NCI-H2081 treated with DMSO at 0.1 percent for 48 hours (cell line): ENCODE measurements at regions not wholly inside any gene's neighbourhood (a gene's known extent, or its start where the extent isn't known, plus 50 kb on each side); places are given as distances from the start of the nearest gene placed in this dataset.
A peak's percentile ranks its signal among the peaks of the same experiment; 100 is the strongest.
"Not testable (repeated sequence)": the region's sequence is repeated elsewhere in the genome, so short reads cannot be mapped to it uniquely, and the experiment has no call there.

Source experiments
- DNase-seq: peaks from one replicate; lab custom pipeline; 2025; lab: John Stamatoyannopoulos, UW

GRCh38 chr12:83709899-83710298 lies 1023.2 kb downstream of the TMTC2 start:
- no peak for DNase-seq

GRCh38 chr12:83700838-83701237 lies 1014.1 kb downstream of the TMTC2 start:
- DNase-seq, result no peak

DNA sequence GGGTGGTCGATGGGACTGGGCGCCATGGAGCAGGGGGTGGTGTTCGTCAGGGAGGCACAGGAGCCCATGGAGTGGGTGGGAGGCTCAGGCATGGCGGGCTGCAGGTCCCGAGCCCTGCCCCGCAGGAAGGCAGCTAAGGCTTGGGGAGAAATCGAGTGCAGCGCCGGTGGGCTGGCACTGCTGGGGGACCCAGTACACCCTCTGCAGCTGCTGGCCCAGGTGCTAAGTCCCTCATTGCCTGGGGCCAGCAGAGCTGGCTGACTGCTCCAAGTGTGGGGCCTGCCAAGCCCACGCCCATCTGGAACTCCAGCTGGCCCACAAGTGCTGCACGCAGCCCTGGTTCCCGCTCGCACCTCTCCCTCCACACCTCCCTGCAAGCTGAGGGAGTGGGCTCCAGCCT lies 1009.6 kb downstream of the TMTC2 start:
- DNase-seq, result not testable (repeated sequence)

- no peak for DNase-seq
Observed at GRCh38 chr12:83691730-83692129, 1005.0 kb downstream of the TMTC2 start.

DNA sequence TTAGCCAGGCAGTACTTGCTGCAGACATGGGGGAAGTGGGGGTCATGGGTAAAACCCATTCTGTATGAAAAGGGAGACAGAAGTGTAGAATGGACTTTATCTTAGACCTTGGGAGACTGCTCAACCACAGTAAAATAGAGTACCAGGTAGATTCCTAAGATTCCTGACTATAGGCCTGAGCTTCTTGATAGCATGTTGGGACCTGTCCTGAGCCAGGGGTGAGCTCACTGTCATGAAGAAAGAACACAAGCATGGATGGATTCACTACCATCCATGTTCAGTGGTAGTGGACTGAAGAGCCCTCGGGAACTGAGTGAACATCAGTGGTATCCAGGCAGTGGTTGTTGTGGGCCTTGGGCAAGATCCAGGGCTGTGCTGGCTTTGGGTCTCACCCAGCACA lies 1003.8 kb downstream of the TMTC2 start:
- no peak for DNase-seq

DNA sequence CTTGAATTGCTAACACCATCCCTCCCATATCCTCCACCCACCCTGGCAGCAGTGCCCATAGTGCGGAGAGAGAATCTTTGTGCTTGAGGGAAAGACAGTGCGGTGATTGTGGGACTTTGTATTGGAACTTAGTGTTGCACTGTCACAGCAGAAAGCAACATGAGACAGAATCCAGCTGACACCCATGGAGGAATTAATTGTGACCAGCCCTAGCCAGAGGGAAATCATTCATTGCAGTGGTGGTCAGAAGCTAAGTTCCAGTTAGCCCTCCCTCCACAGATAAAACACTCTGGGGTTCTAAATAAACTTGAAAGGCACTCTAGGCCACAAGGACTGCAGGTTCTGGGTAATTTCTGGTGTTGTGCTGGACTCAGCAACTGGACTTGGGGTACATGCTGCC lies 1002.6 kb downstream of the TMTC2 start:
- DNase-seq, result no peak

DNA sequence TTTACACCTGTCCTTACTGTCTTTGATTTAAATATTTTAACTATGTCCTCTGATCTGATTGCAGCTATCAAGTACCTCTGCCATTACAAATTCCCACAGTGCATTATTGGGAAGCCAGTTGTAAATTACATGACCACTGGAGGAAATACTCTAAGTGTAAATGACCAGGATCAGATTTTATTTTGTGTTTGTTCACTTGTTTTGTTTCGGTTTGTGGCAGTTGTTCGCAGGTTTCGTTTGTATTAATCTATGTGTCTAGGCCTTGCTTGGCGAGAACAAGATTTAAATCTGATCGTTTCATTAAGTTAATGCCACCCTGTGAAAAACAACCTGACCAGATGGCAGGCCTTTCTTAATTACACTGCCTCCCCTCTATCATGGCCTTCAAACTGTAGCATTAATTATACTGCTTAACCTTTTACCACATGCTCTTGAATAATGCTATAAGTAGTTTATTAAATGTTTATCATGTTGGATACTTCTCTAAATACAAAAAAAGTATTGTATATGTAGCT lies 990.1 kb downstream of the TMTC2 start:
- DNase-seq, result no peak

DNA sequence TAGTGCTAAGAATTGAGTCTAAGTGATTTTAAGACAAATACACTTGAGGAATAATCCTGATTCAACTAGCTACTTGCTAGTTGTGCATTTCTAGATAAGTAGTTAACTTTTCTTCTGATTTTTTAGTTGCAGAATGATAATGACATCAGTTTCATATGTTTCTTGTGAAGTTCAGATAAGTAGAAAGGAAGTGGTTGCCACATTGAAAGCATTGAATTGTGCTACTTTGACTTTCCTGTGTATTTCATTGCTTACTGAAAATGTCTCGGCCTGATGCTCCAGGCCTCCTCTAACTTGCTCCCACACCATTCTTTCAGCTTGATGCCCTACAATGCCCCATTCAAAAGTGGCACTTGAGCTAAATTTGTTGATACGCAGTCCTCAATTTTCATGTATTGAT lies 980.0 kb downstream of the TMTC2 start:
- no peak for DNase-seq

- DNase-seq, result no peak
Observed at GRCh38 chr12:83665634-83666218, 979.0 kb downstream of the TMTC2 start.

DNA sequence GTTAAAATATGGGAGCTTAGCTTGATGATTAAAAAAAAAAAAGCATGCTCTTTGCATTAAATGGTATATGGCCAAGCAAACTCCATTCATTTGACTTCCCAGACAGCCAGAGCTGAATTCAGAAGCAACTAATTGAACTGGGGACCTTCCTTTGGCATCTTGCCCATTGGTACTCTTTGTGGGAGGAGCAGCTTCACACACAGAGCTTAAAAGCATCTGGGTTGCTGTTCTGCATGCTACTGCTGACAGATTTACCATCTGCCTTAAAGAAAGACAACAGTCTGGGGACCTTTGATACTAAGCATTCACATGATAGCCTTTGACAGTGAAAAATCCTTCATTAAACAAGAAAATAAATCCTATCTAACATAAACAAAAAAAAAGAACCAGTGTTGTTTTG lies 977.9 kb downstream of the TMTC2 start:
- DNase-seq, result peak; percentile 8

DNA sequence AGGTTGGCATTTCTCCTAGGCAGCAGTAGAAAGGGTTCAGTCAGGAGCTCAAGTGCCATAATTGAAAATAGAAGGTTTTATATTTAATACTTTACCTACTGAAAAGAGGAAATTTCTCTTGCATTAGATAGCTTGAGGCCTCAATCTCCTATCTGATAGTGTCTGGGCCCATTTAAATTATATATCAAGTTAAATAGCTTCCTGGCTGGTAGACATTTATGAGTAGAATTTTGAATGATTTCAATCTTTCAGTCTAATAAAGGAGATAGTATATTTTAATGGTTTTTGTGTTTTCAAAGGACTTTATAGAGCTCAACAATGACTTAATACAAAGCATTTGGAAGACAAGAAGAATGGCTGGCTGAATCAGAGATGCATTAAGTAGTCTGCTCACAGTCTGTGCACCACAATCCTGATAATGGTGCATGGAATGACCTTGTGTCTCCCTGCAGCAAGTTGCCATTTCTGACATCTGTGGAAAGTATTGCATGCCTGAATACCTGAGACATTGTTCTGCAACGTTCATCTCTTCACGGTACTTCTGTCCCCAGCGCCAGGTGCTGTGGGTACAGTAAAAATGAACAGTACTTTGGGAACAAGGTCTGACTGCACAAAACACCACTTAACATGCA lies 974.1 kb downstream of the TMTC2 start:
- no peak for DNase-seq

DNA sequence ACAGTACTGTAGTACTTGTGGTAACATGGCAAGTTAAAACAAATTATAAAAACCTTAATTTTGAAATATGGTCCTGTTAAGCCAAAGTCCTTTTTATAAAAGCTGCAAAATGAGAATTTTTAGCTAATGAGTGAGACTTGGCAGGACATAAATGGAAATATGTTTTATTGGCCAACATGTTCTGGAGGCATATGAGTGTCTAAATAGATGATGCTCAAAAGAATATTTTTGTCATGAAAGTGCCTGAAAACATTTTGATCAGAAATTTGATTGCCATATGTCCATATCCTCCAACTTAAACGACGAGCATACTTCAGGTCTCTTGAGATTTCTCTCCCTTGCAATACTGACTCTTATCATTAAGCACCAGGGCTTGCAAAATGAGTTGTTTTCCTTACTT lies 972.6 kb downstream of the TMTC2 start:
- DNase-seq, result no peak

DNA sequence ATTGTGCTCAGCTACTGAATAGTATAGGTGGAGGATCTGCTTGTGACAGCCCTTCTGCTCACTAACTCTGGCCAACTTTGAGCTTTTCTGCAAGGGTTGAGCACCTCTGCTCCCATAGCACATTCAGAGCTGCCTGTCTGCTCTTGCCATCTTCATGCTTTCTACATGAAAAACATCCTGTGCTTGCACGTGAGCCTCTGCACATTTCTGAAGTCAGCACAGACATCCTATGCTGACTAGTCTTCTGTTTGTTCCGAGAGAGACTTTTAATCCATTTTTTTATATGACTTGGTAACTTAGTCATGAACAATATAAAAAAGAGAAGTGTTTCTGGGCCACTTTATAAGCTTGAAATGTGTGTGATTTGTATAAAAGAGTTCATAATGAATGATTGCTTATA lies 969.3 kb downstream of the TMTC2 start:
- DNase-seq, result no peak

GRCh38 chr12:83642205-83642604 lies 955.5 kb downstream of the TMTC2 start:
- DNase-seq, result no peak

DNA sequence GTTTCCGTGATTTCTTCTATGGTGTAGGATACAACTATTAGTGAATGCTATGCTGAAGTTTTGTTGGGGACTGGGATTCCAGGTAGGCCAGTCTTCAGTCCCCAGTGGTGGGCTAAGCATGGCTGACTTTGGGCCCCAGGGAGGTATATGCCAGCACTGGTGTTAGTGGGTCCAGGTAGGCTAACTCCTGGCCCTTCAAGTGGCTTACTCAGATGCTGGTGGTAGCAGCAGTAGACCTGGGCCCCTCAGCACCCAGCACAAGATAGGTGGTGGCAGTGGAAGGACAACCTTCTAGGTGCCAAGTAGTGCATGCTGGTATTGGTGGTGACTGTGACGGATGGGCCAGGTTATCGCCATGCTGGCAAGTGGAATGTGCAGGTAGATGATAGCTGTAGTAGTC lies 955.1 kb downstream of the TMTC2 start:
- no peak for DNase-seq

DNA sequence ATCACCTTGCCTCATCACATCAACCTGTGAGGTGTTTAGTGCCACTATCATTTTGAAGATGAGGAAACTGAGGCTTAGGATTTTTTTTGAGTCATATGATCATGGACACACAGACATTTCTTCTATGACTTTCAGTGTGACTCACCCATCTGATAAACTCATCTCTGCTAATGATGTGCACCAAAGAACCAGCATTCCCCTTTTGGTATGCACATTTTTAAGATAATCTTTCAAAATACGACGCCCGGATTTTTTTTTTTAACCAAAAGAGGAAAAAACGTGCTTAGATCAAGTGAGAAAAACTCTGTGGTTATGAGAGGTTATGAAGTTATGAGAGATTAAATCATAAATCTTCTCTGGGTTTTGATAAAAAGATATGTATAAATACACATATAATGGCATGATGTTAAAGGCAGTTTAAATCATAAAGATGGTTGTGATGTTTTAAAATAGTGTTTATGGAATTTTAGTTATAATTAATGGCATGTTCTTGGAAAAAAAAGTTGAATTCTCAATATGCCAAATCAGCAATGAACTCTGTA lies 948.1 kb downstream of the TMTC2 start:
- DNase-seq, result no peak

DNA sequence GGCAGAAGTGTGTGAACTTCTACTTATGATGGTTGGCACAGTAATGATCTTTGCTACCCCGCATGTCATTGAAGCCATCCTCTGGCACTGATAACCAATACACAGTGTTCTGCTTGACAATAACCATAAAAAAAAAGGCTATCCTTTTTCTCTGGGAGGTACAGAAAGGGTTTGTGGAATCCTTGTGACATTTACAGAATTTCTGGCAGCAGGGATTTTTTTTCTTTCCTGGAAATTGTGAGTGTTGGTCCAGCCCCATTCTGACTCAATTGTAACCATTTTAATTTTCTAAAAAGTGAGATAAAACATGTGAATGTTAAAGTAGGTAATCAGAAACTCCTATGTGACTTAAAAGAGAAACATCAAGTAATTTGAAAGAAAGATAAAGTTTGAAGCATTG lies 943.8 kb downstream of the TMTC2 start:
- no peak for DNase-seq

DNA sequence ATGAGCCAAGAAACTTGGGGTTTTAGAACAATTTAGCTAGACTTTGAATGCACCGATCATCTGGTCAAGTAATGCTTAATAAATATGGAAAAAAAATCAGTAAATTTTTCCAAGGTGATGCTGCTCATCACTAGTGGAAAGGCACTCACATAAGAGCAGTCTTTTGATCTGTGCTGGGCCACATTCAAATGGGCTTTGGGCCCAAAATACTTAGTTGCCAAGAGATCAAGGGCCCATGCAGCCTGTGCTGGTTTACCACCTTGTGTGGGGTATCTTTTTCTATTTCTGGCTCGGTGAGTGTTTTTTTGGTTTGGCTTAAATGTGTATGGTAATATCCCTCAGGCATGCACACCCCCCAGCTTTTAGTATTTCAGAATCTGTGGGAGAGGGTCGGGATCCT lies 943.2 kb downstream of the TMTC2 start:
- DNase-seq, result no peak

DNA sequence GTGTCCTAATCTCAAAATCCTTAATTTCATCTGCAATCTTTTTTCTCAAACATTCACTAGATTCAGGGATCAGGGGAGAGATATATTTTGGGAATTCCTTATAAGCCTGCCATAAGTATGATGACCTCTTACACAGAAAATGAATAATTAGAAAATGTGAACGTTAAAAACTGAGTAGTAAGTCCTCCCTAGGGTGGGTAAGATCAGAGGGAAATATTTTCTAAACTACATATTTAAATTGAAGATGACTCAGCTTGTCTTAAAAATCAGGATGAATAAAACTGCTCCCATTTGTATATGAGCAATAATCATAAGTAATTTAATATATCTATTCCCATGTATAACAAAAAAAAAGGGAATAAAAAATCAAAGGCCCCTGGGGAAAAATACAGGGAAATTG lies 935.5 kb downstream of the TMTC2 start:
- DNase-seq, result no peak

DNA sequence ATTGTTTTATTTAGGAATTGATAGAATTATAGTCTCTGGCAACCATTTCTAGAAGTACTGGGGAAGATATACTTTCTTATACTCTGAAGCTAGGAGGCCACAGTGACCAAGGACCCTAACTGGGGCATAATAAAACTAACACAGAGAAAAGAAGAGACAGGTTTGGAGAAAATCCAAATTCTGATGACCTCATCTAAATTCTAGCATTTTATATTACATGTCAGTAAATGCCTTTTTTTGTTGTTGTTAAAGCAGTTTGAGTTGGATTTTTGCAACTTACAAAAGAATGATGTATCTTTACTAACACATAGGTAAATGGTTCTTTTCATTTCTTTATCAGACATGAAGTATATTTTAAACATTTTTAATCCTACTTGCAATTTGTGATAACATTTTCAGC lies 933.3 kb downstream of the TMTC2 start:
- no peak for DNase-seq

- no peak for DNase-seq
Observed at GRCh38 chr12:83615152-83615551, 928.4 kb downstream of the TMTC2 start.

DNA sequence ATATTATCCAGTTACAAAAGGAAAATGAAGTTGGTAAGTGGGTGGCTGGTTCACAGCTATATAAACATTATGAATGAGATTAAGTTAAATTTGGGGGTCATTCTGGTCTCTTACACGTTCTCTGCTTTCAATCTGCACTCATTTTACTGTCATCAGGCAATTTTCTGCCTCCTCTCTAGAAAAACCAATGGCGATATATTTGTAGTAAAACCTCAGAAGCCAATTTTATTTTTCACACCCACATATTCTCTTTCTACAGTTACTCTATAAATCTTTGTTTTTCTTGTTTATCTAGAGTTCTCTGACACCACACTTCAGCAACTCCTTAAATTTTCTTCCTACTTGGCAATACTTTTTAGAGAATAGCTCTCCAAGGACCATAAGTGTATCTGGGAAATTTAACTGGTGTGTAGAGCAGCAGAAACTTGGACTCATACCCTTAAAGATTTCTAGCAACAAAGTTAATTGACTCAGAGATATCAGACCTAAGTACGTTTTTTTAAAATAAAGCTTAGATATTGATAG lies 926.9 kb downstream of the TMTC2 start:
- DNase-seq, result no peak

DNA sequence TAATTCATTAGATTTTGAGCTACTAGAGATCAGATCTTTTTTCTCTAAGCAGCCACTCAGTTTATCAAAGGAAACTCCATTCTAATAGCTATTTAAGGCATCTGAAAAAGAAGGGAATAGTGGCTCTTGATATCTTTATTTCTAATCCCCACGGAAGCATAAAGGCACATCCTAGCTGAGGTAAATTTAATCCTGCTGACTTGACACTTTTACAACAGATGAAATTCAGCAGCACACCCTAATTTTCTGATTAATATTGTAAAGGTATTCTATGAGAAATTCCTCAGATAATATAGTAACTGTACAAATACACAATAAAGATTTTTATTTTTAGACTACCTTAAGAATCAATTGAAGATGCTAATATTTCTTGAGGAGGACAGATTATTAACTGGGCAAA lies 916.4 kb downstream of the TMTC2 start:
- DNase-seq, result no peak

- DNase-seq, result no peak
Observed at GRCh38 chr12:83575326-83575725, 888.6 kb downstream of the TMTC2 start.
